ENCODE measurements at regions not wholly inside any gene's neighbourhood (a gene's known extent, or its start where the extent isn't known, plus 50 kb on each side); places are given as distances from the start of the nearest gene placed in this dataset.

GRCh38 chr20:10953437-10953836 is 279.6 kb upstream of the JAG1 start:
- Histone ChIP-seq H3K27ac (ENCODE audit: low read depth, low read length) (no peak overlapping the region), H3K79me2 (ENCODE audit: control insufficient read depth, insufficient read depth, low read length, unreplicated experiment) (no peaks in the 10 kb centered on the region), H3K4me1 (ENCODE audit: control insufficient read depth, insufficient read depth, low read length, unreplicated experiment) (no peaks in the 10 kb centered on the region), H2AFZ (ENCODE audit: low read length, unreplicated experiment) (no peak overlapping the region), H3K27me3 (ENCODE audit: insufficient read depth, low read length) (no peaks in the 10 kb centered on the region), H3K36me3 (ENCODE audit: insufficient read depth, low read length) (no peaks in the 10 kb centered on the region), H3K4me3 (ENCODE audit: low read depth, low read length) (no peak overlapping the region)

GRCh38 chr20:10954137-10954840 is 280.5 kb upstream of the JAG1 start:
- Histone ChIP-seq H3K79me2 (ENCODE audit: control insufficient read depth, insufficient read depth, low read length, unreplicated experiment) (no peaks in the 10 kb centered on the region), H3K27me3 (ENCODE audit: insufficient read depth, low read length) (no peaks in the 10 kb centered on the region), H3K27ac (ENCODE audit: low read depth, low read length) (no peak overlapping the region), H3K4me1 (ENCODE audit: control insufficient read depth, insufficient read depth, low read length, unreplicated experiment) (no peaks in the 10 kb centered on the region), H2AFZ (ENCODE audit: low read length, unreplicated experiment) (no peak overlapping the region), H3K4me3 (ENCODE audit: low read depth, low read length) (no peak overlapping the region), H3K36me3 (ENCODE audit: insufficient read depth, low read length) (no peaks in the 10 kb centered on the region)

- no peaks in the 10 kb centered on the region for H3K4me1 ChIP-seq (ENCODE audit: control insufficient read depth, insufficient read depth, low read length, unreplicated experiment)
- no peaks in the 10 kb centered on the region for H3K36me3 ChIP-seq (ENCODE audit: insufficient read depth, low read length)
- no peak overlapping the region for H3K4me3 ChIP-seq (ENCODE audit: low read depth, low read length)
- H3K27ac ChIP-seq (ENCODE audit: low read depth, low read length): no peak overlapping the region
- no peak overlapping the region for H2AFZ ChIP-seq (ENCODE audit: low read length, unreplicated experiment)
- H3K27me3 ChIP-seq (ENCODE audit: insufficient read depth, low read length): no peaks in the 10 kb centered on the region
- H3K79me2 ChIP-seq (ENCODE audit: control insufficient read depth, insufficient read depth, low read length, unreplicated experiment): no peaks in the 10 kb centered on the region
Measured at GRCh38 chr20:10954908-10955580, 281.2 kb upstream of the JAG1 start.

- Histone ChIP-seq H3K27me3 (ENCODE audit: insufficient read depth, low read length) (no peaks in the 10 kb centered on the region), H3K4me1 (ENCODE audit: control insufficient read depth, insufficient read depth, low read length, unreplicated experiment) (peaks cover 14% of the 10 kb centered on the region), H3K36me3 (ENCODE audit: insufficient read depth, low read length) (no peaks in the 10 kb centered on the region), H2AFZ (ENCODE audit: low read length, unreplicated experiment) (no peak overlapping the region), H3K27ac (ENCODE audit: low read depth, low read length) (no peak overlapping the region), H3K4me3 (ENCODE audit: low read depth, low read length) (no peak overlapping the region), H3K79me2 (ENCODE audit: control insufficient read depth, insufficient read depth, low read length, unreplicated experiment) (no peaks in the 10 kb centered on the region)
Measured at GRCh38 chr20:10958279-10958678, 284.5 kb upstream of the JAG1 start.

GRCh38 chr20:10960416-10960815 is 286.6 kb upstream of the JAG1 start:
- H3K79me2 ChIP-seq (ENCODE audit: control insufficient read depth, insufficient read depth, low read length, unreplicated experiment): no peaks in the 10 kb centered on the region
- peaks cover 21% of the 10 kb centered on the region for H3K4me1 ChIP-seq (ENCODE audit: control insufficient read depth, insufficient read depth, low read length, unreplicated experiment)
- no peaks in the 10 kb centered on the region for H3K36me3 ChIP-seq (ENCODE audit: insufficient read depth, low read length)
- no peaks in the 10 kb centered on the region for H3K27me3 ChIP-seq (ENCODE audit: insufficient read depth, low read length)
- no peak overlapping the region for H3K27ac ChIP-seq (ENCODE audit: low read depth, low read length)
- no peak overlapping the region for H3K4me3 ChIP-seq (ENCODE audit: low read depth, low read length)
- H2AFZ ChIP-seq (ENCODE audit: low read length, unreplicated experiment): no peak overlapping the region

GRCh38 chr20:10961651-10962288 is 288.0 kb upstream of the JAG1 start:
- H2AFZ ChIP-seq (ENCODE audit: low read length, unreplicated experiment): no peak overlapping the region
- no peak overlapping the region for H3K27ac ChIP-seq (ENCODE audit: low read depth, low read length)
- no peaks in the 10 kb centered on the region for H3K27me3 ChIP-seq (ENCODE audit: insufficient read depth, low read length)
- peaks cover 24% of the 10 kb centered on the region for H3K4me1 ChIP-seq (ENCODE audit: control insufficient read depth, insufficient read depth, low read length, unreplicated experiment)
- no peak overlapping the region for H3K4me3 ChIP-seq (ENCODE audit: low read depth, low read length)
- no peaks in the 10 kb centered on the region for H3K36me3 ChIP-seq (ENCODE audit: insufficient read depth, low read length)
- no peaks in the 10 kb centered on the region for H3K79me2 ChIP-seq (ENCODE audit: control insufficient read depth, insufficient read depth, low read length, unreplicated experiment)

- Histone ChIP-seq H3K4me1 (ENCODE audit: control insufficient read depth, insufficient read depth, low read length, unreplicated experiment) (peaks cover 24% of the 10 kb centered on the region), H3K27ac (ENCODE audit: low read depth, low read length) (no peak overlapping the region), H3K27me3 (ENCODE audit: insufficient read depth, low read length) (no peaks in the 10 kb centered on the region), H2AFZ (ENCODE audit: low read length, unreplicated experiment) (no peak overlapping the region), H3K36me3 (ENCODE audit: insufficient read depth, low read length) (no peaks in the 10 kb centered on the region), H3K79me2 (ENCODE audit: control insufficient read depth, insufficient read depth, low read length, unreplicated experiment) (no peaks in the 10 kb centered on the region), H3K4me3 (ENCODE audit: low read depth, low read length) (no peak overlapping the region)
Measured at GRCh38 chr20:10962937-10963336, 289.1 kb upstream of the JAG1 start.

- H3K36me3 ChIP-seq (ENCODE audit: insufficient read depth, low read length): no peaks in the 10 kb centered on the region
- no peaks in the 10 kb centered on the region for H3K79me2 ChIP-seq (ENCODE audit: control insufficient read depth, insufficient read depth, low read length, unreplicated experiment)
- peaks cover 24% of the 10 kb centered on the region for H3K4me1 ChIP-seq (ENCODE audit: control insufficient read depth, insufficient read depth, low read length, unreplicated experiment)
- H2AFZ ChIP-seq (ENCODE audit: low read length, unreplicated experiment): no peak overlapping the region
- no peak overlapping the region for H3K27ac ChIP-seq (ENCODE audit: low read depth, low read length)
- H3K27me3 ChIP-seq (ENCODE audit: insufficient read depth, low read length): no peaks in the 10 kb centered on the region
- H3K4me3 ChIP-seq (ENCODE audit: low read depth, low read length): no peak overlapping the region
Measured at GRCh38 chr20:10963717-10964266, 290.0 kb upstream of the JAG1 start.

GRCh38 chr20:10965936-10966470 is 292.2 kb upstream of the JAG1 start:
- Histone ChIP-seq H2AFZ (ENCODE audit: low read length, unreplicated experiment) (no peak overlapping the region), H3K27ac (ENCODE audit: low read depth, low read length) (no peak overlapping the region), H3K79me2 (ENCODE audit: control insufficient read depth, insufficient read depth, low read length, unreplicated experiment) (no peaks in the 10 kb centered on the region), H3K36me3 (ENCODE audit: insufficient read depth, low read length) (no peaks in the 10 kb centered on the region), H3K4me3 (ENCODE audit: low read depth, low read length) (no peak overlapping the region), H3K27me3 (ENCODE audit: insufficient read depth, low read length) (no peaks in the 10 kb centered on the region), H3K4me1 (ENCODE audit: control insufficient read depth, insufficient read depth, low read length, unreplicated experiment) (peaks cover 25% of the 10 kb centered on the region)

- H3K79me2 ChIP-seq (ENCODE audit: control insufficient read depth, insufficient read depth, low read length, unreplicated experiment): no peaks in the 10 kb centered on the region
- no peak overlapping the region for H2AFZ ChIP-seq (ENCODE audit: low read length, unreplicated experiment)
- no peak overlapping the region for H3K27ac ChIP-seq (ENCODE audit: low read depth, low read length)
- no peaks in the 10 kb centered on the region for H3K27me3 ChIP-seq (ENCODE audit: insufficient read depth, low read length)
- H3K4me3 ChIP-seq (ENCODE audit: low read depth, low read length): no peak overlapping the region
- peaks cover 6% of the 10 kb centered on the region for H3K4me1 ChIP-seq (ENCODE audit: control insufficient read depth, insufficient read depth, low read length, unreplicated experiment)
- H3K36me3 ChIP-seq (ENCODE audit: insufficient read depth, low read length): no peaks in the 10 kb centered on the region
Measured at GRCh38 chr20:10970109-10970508, 296.3 kb upstream of the JAG1 start.
